Karpas-422 (cell line): ENCODE measurements at regions not wholly inside any gene's neighbourhood (a gene's known extent, or its start where the extent isn't known, plus 50 kb on each side); places are given as distances from the start of the nearest gene placed in this dataset.
"Not testable (repeated sequence)": the region's sequence is repeated elsewhere in the genome, so short reads cannot be mapped to it uniquely, and the experiment has no call there.

Experiments used
- DNase-seq: peaks from one replicate; pipeline ENCODE4 v3.0.0-alpha.2; 2015
- H2AFZ ChIP-seq: fragments of 200-600 bp; sonication (generic); 2 replicates; pipeline ENCODE4 v1.6.1; 2014; ENCODE audit warnings: antibody characterized with exemption, low read length, mixed read lengths
- H3K27ac ChIP-seq: fragments of 200-600 bp; sonication (generic); 2 replicates; pipeline ENCODE4 v1.5.1; 2014; ENCODE audit warnings: mild to moderate bottlenecking, low read length, moderate library complexity
- H3K27me3 ChIP-seq: fragments of 200-600 bp; sonication (generic); 2 replicates; pipeline ENCODE4 v1.6.1; 2014; ENCODE audit warnings: low read length, mixed read lengths
- H3K36me3 ChIP-seq: fragments of 200-600 bp; sonication (generic); 2 replicates; pipeline ENCODE4 v1.6.1; 2014; ENCODE audit warnings: low read length, mixed read lengths; ENCODE audit not compliant: insufficient read depth
- H3K4me1 ChIP-seq: fragments of 200-600 bp; sonication (generic); 2 replicates; pipeline ENCODE4 v1.6.1; 2014; ENCODE audit warnings: mild to moderate bottlenecking, low read length, mixed read lengths
- H3K4me2 ChIP-seq: fragments of 200-600 bp; sonication (generic); 2 replicates; pipeline ENCODE4 v1.6.1; 2014; ENCODE audit warnings: low read length, low read depth, mild to moderate bottlenecking; ENCODE audit not compliant: poor library complexity, severe bottlenecking
- H3K4me3 ChIP-seq: fragments of 200-600 bp; sonication (generic); 2 replicates; pipeline ENCODE4 v1.5.1; 2014; ENCODE audit warnings: mild to moderate bottlenecking, antibody characterized with exemption, low read length, mixed read lengths
- H3K79me2 ChIP-seq: fragments of 200-600 bp; sonication (generic); 2 replicates; pipeline ENCODE4 v1.6.1; 2014; ENCODE audit warnings: mild to moderate bottlenecking, low read length, mixed read lengths
- H3K9ac ChIP-seq: fragments of 200-600 bp; sonication (generic); 2 replicates; pipeline ENCODE4 v1.6.0; 2014; ENCODE audit warnings: low read length
- H3K9me2 ChIP-seq: fragments of 200-600 bp; sonication (generic), shearing (Covaris generic); replicated peaks from 2 replicates; pipeline ENCODE4 v1.6.0; 2014; ENCODE audit warnings: mild to moderate bottlenecking, low read length, moderate library complexity; ENCODE audit not compliant: insufficient read depth
- H3K9me3 ChIP-seq: fragments of 300-700, 200-600 bp; sonication (generic); 2 replicates; pipeline ENCODE4 v1.6.1; 2014; ENCODE audit warnings: low read length, mixed read lengths
- H4K20me1 ChIP-seq: fragments of 200-600 bp; sonication (generic); 2 replicates; pipeline ENCODE4 v1.6.1; 2014; ENCODE audit warnings: mild to moderate bottlenecking, antibody characterized with exemption, low read length, low read depth; ENCODE audit not compliant: insufficient read depth

- Histone ChIP-seq H3K79me2 (no peaks in the 10 kb centered on the region), H3K36me3 (no peaks in the 10 kb centered on the region), H3K4me3 (peak overlapping the region; percentile 45), H3K9ac (peak overlapping the region; percentile 34), H3K9me2 (no peaks in the 10 kb centered on the region), H3K9me3 (no peaks in the 10 kb centered on the region), H4K20me1 (no peaks in the 10 kb centered on the region), H3K4me2 (peak overlapping the region; percentile 46), H3K27me3 (no peaks in the 10 kb centered on the region), H3K4me1 (peaks cover 13% of the 10 kb centered on the region), H2AFZ (peak overlapping the region; percentile 59), H3K27ac (no peak overlapping the region)
- no peak for DNase-seq
Measured at GRCh38 chr6:28782113-28782673, 141.6 kb downstream of the TRIM27 start.

GRCh38 chr6:28785962-28786679 is 137.7 kb downstream of the TRIM27 start:
- Histone ChIP-seq H3K36me3 (no peaks in the 10 kb centered on the region), H3K4me2 (no peak overlapping the region), H3K4me1 (peaks cover 13% of the 10 kb centered on the region), H3K9me2 (no peaks in the 10 kb centered on the region), H3K27ac (no peak overlapping the region), H3K9ac (no peak overlapping the region), H3K27me3 (no peaks in the 10 kb centered on the region), H3K9me3 (no peaks in the 10 kb centered on the region), H3K79me2 (no peaks in the 10 kb centered on the region), H3K4me3 (no peak overlapping the region), H2AFZ (no peak overlapping the region), H4K20me1 (no peaks in the 10 kb centered on the region)
- DNase-seq: no peak

GRCh38 chr6:28789553-28790083 is 134.2 kb downstream of the TRIM27 start:
- no peak overlapping the region for H3K27ac ChIP-seq
- no peaks in the 10 kb centered on the region for H4K20me1 ChIP-seq
- H3K79me2 ChIP-seq: no peaks in the 10 kb centered on the region
- no peak overlapping the region for H3K9ac ChIP-seq
- no peak overlapping the region for H2AFZ ChIP-seq
- H3K4me1 ChIP-seq: no peaks in the 10 kb centered on the region
- no peaks in the 10 kb centered on the region for H3K27me3 ChIP-seq
- no peaks in the 10 kb centered on the region for H3K9me3 ChIP-seq
- no peaks in the 10 kb centered on the region for H3K36me3 ChIP-seq
- H3K9me2 ChIP-seq: no peaks in the 10 kb centered on the region
- no peak overlapping the region for H3K4me2 ChIP-seq
- DNase-seq: peak; percentile 66
- H3K4me3 ChIP-seq: no peak overlapping the region

- no peak overlapping the region for H3K4me2 ChIP-seq
- H4K20me1 ChIP-seq: no peaks in the 10 kb centered on the region
- H3K9ac ChIP-seq: no peak overlapping the region
- no peaks in the 10 kb centered on the region for H3K79me2 ChIP-seq
- H3K36me3 ChIP-seq: no peaks in the 10 kb centered on the region
- no peaks in the 10 kb centered on the region for H3K9me2 ChIP-seq
- no peak overlapping the region for H2AFZ ChIP-seq
- no peak overlapping the region for H3K4me3 ChIP-seq
- no peak overlapping the region for H3K27ac ChIP-seq
- no peaks in the 10 kb centered on the region for H3K4me1 ChIP-seq
- H3K27me3 ChIP-seq: no peaks in the 10 kb centered on the region
- DNase-seq: no peak
- no peaks in the 10 kb centered on the region for H3K9me3 ChIP-seq
Measured at GRCh38 chr6:28791002-28791383, 132.8 kb downstream of the TRIM27 start.

- Histone ChIP-seq H3K4me1 (no peaks in the 10 kb centered on the region), H3K36me3 (no peaks in the 10 kb centered on the region), H3K27me3 (no peaks in the 10 kb centered on the region), H3K27ac (no peak overlapping the region), H3K9ac (no peak overlapping the region), H3K9me2 (no peaks in the 10 kb centered on the region), H3K4me2 (no peak overlapping the region), H2AFZ (no peak overlapping the region), H4K20me1 (no peaks in the 10 kb centered on the region), H3K79me2 (no peaks in the 10 kb centered on the region), H3K9me3 (no peaks in the 10 kb centered on the region), H3K4me3 (no peak overlapping the region)
- no peak for DNase-seq
Measured at GRCh38 chr6:28794175-28795002, 129.4 kb downstream of the TRIM27 start.

- not testable (repeated sequence) for H2AFZ ChIP-seq, H3K4me1 ChIP-seq, H4K20me1 ChIP-seq, H3K36me3 ChIP-seq, H3K9ac ChIP-seq, H3K9me3 ChIP-seq, H3K9me2 ChIP-seq, H3K4me3 ChIP-seq, H3K27me3 ChIP-seq, H3K79me2 ChIP-seq, H3K27ac ChIP-seq, H3K4me2 ChIP-seq, DNase-seq
Measured at GRCh38 chr6:28800647-28801046, 123.1 kb downstream of the TRIM27 start.

GRCh38 chr6:28802417-28803336 is 121.1 kb downstream of the TRIM27 start:
- Histone ChIP-seq H3K9me3 (no peaks in the 10 kb centered on the region), H3K4me2 (no peak overlapping the region), H3K27ac (no peak overlapping the region), H3K79me2 (no peaks in the 10 kb centered on the region), H3K4me1 (no peaks in the 10 kb centered on the region), H3K27me3 (no peaks in the 10 kb centered on the region), H3K4me3 (no peak overlapping the region), H2AFZ (no peak overlapping the region), H4K20me1 (no peaks in the 10 kb centered on the region), H3K36me3 (no peaks in the 10 kb centered on the region), H3K9ac (no peak overlapping the region), H3K9me2 (no peaks in the 10 kb centered on the region)
- peak; percentile 51 for DNase-seq
